Testis (tissue), 2 donors: ENCODE measurements at regions not wholly inside any gene's neighbourhood (a gene's known extent, or its start where the extent isn't known, plus 50 kb on each side); places are given as distances from the start of the nearest gene placed in this dataset.

Experiments
- CTCF ChIP-seq, 3 experiments: fragments of 450-650 bp in 2 of 3; fragments of 200-600 bp in 1 of 3; sonication (generic) in 1 of 3; IDR thresholded peaks; one replicate each; pipeline ENCODE4 v1.5.1; 2016 to 2019; ENCODE audit warnings: antibody characterized with exemption in 3 of 3, mild to moderate bottlenecking in 2 of 3, moderate library complexity in 1 of 3
- POLR2A ChIP-seq: fragments of 450-650 bp; IDR thresholded peaks from one replicate; pipeline ENCODE4 v1.6.1; 2017; ENCODE audit warnings: antibody characterized with exemption, mild to moderate bottlenecking, moderate library complexity

- TF ChIP-seq CTCF (IDR thresholded peaks at IDR 0.05) (no peak), POLR2A (no peak)
These were observed 203.3 kb downstream of the MFSD1 start for GRCh38 chr3:159005137-159005536.
